HepG2 (cell line): ENCODE measurements at regions not wholly inside any gene's neighbourhood (a gene's known extent, or its start where the extent isn't known, plus 50 kb on each side); places are given as distances from the start of the nearest gene placed in this dataset.

Experiments
- ATAC-seq: fragments of 200-7000 bp; cut with Tn5 transposase; 3 replicates; pipeline ENCODE4 v1.9.1; 2020; ENCODE audit warnings: mild to moderate bottlenecking, moderate library complexity
- BruUV-seq: library from RNA; stranded (reverse); fragments of 400-500 nt; replicated peaks from 2 replicates; lab custom pipeline; 2021; lab: Mats Ljungman, UMichigan
- CTCF ChIA-PET: fragments of 300-600 bp; formaldehyde crosslinking; extraction: SDS; loops from one replicate; lab custom pipeline; 2021; ENCODE audit warnings: low total read pairs, inconsistent platforms, low intra/inter-chr PET ratio; lab: Yijun Ruan, JAX
- POLR2A ChIA-PET: fragments of 350-600 bp; sonication (Branson Sonifier 250); formaldehyde crosslinking; loops from one replicate; lab custom pipeline; 2020; ENCODE audit warnings: antibody characterized with exemption, inconsistent platforms; lab: Yijun Ruan, JAX
- DNase-seq: peaks from one replicate; pipeline ENCODE4 v3.0.0-alpha.2; 2015; ENCODE audit warnings: low spot score
- FAIRE-seq: peaks from 3 replicates; lab custom pipeline; 2011; peaks lifted over from hg19 to GRCh38; lab: Jason Lieb, UNC
- H2AFZ ChIP-seq: one replicate; pipeline ENCODE4 v1.6.1; 2011; ENCODE audit warnings: low read length, inconsistent platforms
- H3K27ac ChIP-seq: fragments of 300-600 bp; 3 replicates; pipeline ENCODE4 v1.8.0; 2011; ENCODE audit warnings: mixed run types, mild to moderate bottlenecking, mixed read lengths, low read length, inconsistent platforms; ENCODE audit not compliant: insufficient read depth; ENCODE audit errors: extremely low read length
- H3K27me3 ChIP-seq, 2 experiments: fragments of 200-600 bp in 1 of 2; 2 replicates in 1 of 2; 3 replicates in 1 of 2; pipeline versions ENCODE4 v1.6.0 to v1.8.0; 2011; ENCODE audit warnings: low read length in 2 of 2, mild to moderate bottlenecking in 2 of 2, moderate library complexity in 2 of 2, inconsistent platforms in 1 of 2; ENCODE audit not compliant: insufficient read depth in 2 of 2, control insufficient read depth in 1 of 2
- H3K36me3 ChIP-seq, 2 experiments: fragments of 200-600 bp in 1 of 2; replicated peaks in 1 of 2; 2 replicates in 1 of 2; 3 replicates in 1 of 2; pipeline versions ENCODE4 v1.5.1 to v1.8.0; 2011; ENCODE audit warnings: low read length in 2 of 2, inconsistent platforms in 1 of 2; ENCODE audit not compliant: insufficient read depth in 2 of 2, control insufficient read depth in 1 of 2
- H3K4me1 ChIP-seq: 2 replicates; pipeline ENCODE4 v1.5.1; 2012; ENCODE audit warnings: low read length, inconsistent platforms; ENCODE audit not compliant: insufficient read depth
- H3K4me2 ChIP-seq: 2 replicates; pipeline ENCODE4 v1.6.0; 2011; ENCODE audit warnings: low read depth, low read length, inconsistent platforms
- H3K4me3 ChIP-seq, 3 experiments: fragments of 200-600 bp in 1 of 3; sonication (generic), shearing (Covaris generic) in 1 of 3; replicated peaks in 1 of 3; 2 replicates each; pipeline ENCODE4 v1.5.1; 2011 to 2016; ENCODE audit warnings: low read length in 3 of 3, inconsistent platforms in 2 of 3, low read depth in 2 of 3, mild to moderate bottlenecking in 2 of 3, control low read depth in 1 of 3, mixed read lengths in 1 of 3; ENCODE audit not compliant: insufficient read depth in 1 of 3
- H3K79me2 ChIP-seq: one replicate; pipeline ENCODE4 v1.6.1; 2011; ENCODE audit warnings: low read length, inconsistent platforms; ENCODE audit not compliant: insufficient read depth
- H3K9ac ChIP-seq: 2 replicates; pipeline ENCODE4 v1.6.0; 2011; ENCODE audit warnings: mild to moderate bottlenecking, low read depth, low read length, inconsistent platforms; ENCODE audit not compliant: insufficient read depth
- H3K9me3 ChIP-seq: 2 replicates; pipeline ENCODE4 v1.5.1; 2012; ENCODE audit warnings: mild to moderate bottlenecking, low read length
- H4K20me1 ChIP-seq: 2 replicates; pipeline ENCODE4 v1.6.0; 2011; ENCODE audit warnings: inconsistent platforms, mild to moderate bottlenecking, low read length, moderate library complexity; ENCODE audit not compliant: insufficient read depth
- HES4 ChIP-seq: sonication (generic); formaldehyde crosslinking; IDR thresholded peaks from 2 replicates; pipeline ENCODE4 v1.9.0; 2021; ENCODE audit warnings: mild to moderate bottlenecking, missing genetic modification reagents, borderline replicate concordance
- MAF1 ChIP-seq: sonication (generic); formaldehyde crosslinking; IDR thresholded peaks from 2 replicates; pipeline ENCODE4 v1.5.0; 2020; ENCODE audit warnings: missing genetic modification reagents, borderline replicate concordance
- NAIF1 ChIP-seq: sonication (generic); formaldehyde crosslinking; IDR thresholded peaks from 2 replicates; pipeline ENCODE4 v1.5.0; 2020; ENCODE audit warnings: mild to moderate bottlenecking, missing genetic modification reagents, borderline replicate concordance
- NFIB ChIP-seq: sonication (generic); formaldehyde crosslinking; IDR thresholded peaks from 2 replicates; pipeline ENCODE4 v1.9.0; 2021; ENCODE audit warnings: missing genetic modification reagents, mild to moderate bottlenecking, borderline replicate concordance
- RERE ChIP-seq: IDR thresholded peaks from 2 replicates; pipeline ENCODE4 v1.6.1; 2016; ENCODE audit warnings: low read depth, missing genetic modification reagents, missing compliant biosample characterization
- ZBTB7A ChIP-seq: sonication (generic); formaldehyde crosslinking; IDR thresholded peaks from 2 replicates; pipeline ENCODE4 v1.8.0; 2022; ENCODE audit warnings: mild to moderate bottlenecking, missing genetic modification reagents
- ZFP36L1 ChIP-seq: sonication (generic); formaldehyde crosslinking; IDR thresholded peaks from 2 replicates; pipeline ENCODE4 v1.8.0; 2022; ENCODE audit warnings: mild to moderate bottlenecking, missing genetic modification reagents, moderate library complexity
- ZNF605 ChIP-seq: sonication (generic); formaldehyde crosslinking; IDR thresholded peaks from 2 replicates; pipeline ENCODE4 v1.8.0; 2022; ENCODE audit warnings: mild to moderate bottlenecking, missing genetic modification reagents
- WGBS: methylation state at CpG from one replicate; pipeline ENCODE4 v1.1.6; 2017; ENCODE audit warnings: low lambda C conversion rate; 5-methylcytosine and 5-hydroxymethylcytosine counted together
- in situ Hi-C: cut with HindIII; loops from 2 replicates; pipeline ENCODE4 v1.10.0; 2017; ENCODE audit warnings: low pct_unique_long_range_greater_than_20kb; ENCODE audit not compliant: extremely low pct_ligation_motif_present
- intact Hi-C: fragments of 100-400 bp; cut with micrococcal nuclease; formaldehyde crosslinking; loops from one replicate; pipeline ENCODE4 v1.10.0; 2022; ENCODE audit not compliant: unreplicated experiment
- TF ChIP-seq, protein P1 (sequence below): sonication (generic); formaldehyde crosslinking; conservative IDR thresholded peaks from 2 replicates; pipeline ENCODE4 v1.8.0; 2022; ENCODE audit warnings: low read depth, missing genetic modification reagents
- TF ChIP-seq, protein P2 (sequence below): sonication (generic); formaldehyde crosslinking; IDR thresholded peaks from 2 replicates; pipeline ENCODE4 v1.4.0; 2020; ENCODE audit warnings: missing genetic modification reagents, mild to moderate bottlenecking, borderline replicate concordance

DNA sequence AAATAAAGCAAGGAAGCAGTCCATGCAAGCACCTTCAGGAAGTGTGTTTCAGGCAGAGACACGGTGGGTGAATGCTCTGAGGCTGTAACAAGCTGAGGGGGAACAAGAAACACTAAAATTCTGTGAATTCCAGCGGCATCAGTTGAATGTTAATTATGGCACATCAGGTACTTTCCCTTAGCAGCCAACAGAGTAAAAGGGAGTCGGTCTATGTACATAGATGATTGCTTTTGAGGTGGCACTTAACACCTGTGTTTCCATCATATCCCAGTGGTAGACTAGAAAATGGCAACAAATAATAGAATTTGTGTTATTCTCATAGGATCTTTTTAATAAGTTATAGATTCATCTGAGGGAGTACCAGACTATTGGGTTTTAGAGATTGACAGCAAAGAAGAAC lies 481.0 kb upstream of the KLF6 start (continued):
- no peak for TF ChIP-seq RERE
- TF ChIP-seq, protein P1, sequence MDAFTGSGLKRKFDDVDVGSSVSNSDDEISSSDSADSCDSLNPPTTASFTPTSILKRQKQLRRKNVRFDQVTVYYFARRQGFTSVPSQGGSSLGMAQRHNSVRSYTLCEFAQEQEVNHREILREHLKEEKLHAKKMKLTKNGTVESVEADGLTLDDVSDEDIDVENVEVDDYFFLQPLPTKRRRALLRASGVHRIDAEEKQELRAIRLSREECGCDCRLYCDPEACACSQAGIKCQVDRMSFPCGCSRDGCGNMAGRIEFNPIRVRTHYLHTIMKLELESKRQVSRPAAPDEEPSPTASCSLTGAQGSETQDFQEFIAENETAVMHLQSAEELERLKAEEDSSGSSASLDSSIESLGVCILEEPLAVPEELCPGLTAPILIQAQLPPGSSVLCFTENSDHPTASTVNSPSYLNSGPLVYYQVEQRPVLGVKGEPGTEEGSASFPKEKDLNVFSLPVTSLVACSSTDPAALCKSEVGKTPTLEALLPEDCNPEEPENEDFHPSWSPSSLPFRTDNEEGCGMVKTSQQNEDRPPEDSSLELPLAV = no peak

GRCh38 chr10:4264209-4264865 lies 479.3 kb upstream of the KLF6 start:
- WGBS = 19% methylated on average over 8 of the region's 8 CpGs
- no peak for TF ChIP-seq MAF1 (CRISPR knock-in tag)
- no peak for TF ChIP-seq NAIF1
- TF ChIP-seq, protein P2, sequence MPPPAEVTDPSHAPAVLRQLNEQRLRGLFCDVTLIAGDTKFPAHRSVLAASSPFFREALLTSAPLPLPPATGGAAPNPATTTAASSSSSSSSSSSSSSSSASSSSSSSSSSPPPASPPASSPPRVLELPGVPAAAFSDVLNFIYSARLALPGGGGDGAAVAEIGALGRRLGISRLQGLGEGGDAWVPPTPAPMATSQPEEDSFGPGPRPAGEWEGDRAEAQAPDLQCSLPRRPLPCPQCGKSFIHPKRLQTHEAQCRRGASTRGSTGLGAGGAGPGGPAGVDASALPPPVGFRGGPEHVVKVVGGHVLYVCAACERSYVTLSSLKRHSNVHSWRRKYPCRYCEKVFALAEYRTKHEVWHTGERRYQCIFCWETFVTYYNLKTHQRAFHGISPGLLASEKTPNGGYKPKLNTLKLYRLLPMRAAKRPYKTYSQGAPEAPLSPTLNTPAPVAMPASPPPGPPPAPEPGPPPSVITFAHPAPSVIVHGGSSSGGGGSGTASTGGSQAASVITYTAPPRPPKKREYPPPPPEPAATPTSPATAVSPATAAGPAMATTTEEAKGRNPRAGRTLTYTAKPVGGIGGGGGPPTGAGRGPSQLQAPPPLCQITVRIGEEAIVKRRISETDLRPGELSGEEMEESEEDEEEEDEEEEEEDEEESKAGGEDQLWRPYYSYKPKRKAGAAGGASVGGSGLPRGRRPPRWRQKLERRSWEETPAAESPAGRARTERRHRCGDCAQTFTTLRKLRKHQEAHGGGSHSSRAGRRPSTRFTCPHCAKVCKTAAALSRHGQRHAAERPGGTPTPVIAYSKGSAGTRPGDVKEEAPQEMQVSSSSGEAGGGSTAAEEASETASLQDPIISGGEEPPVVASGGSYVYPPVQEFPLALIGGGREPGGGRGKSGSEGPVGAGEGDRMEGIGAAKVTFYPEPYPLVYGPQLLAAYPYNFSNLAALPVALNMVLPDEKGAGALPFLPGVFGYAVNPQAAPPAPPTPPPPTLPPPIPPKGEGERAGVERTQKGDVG (CRISPR knock-in tag) = no peak
- no peak for TF ChIP-seq ZNF605 (CRISPR knock-in tag)
- TF ChIP-seq HES4 (CRISPR knock-in tag) = no peak
- no peak for TF ChIP-seq ZFP36L1 (CRISPR knock-in tag)
- no peak for TF ChIP-seq ZBTB7A (CRISPR knock-in tag)
- TF ChIP-seq NFIB (CRISPR knock-in tag) = no peak

More at GRCh38 chr10:4264209-4264865, 479.3 kb upstream of the KLF6 start:
- no peak overlapping the region for H3K4me3 ChIP-seq
- H3K4me1 ChIP-seq = no peaks in the 10 kb centered on the region
- H3K9ac ChIP-seq = no peak overlapping the region
- no peak overlapping the region for H3K4me2 ChIP-seq
- FAIRE-seq = no peak
- no peak overlapping the region for H2AFZ ChIP-seq
- H3K27me3 ChIP-seq = peaks cover 3 to 10% of the 10 kb centered on the region in 2 experiments; a peak in 2 of 5 replicates
- no peaks in the 10 kb centered on the region for H3K36me3 ChIP-seq
- POLR2A ChIA-PET = no interaction called here
- intact Hi-C loops = no loop called here
- H3K79me2 ChIP-seq = no peaks in the 10 kb centered on the region
- in situ Hi-C loops = no loop called here
- no peak overlapping the region for H3K27ac ChIP-seq
- no peaks in the 10 kb centered on the region for H4K20me1 ChIP-seq
- no peak for DNase-seq
- no peaks in the 10 kb centered on the region for H3K9me3 ChIP-seq
- no peak for ATAC-seq
- BruUV-seq = no TSS peak
- CTCF ChIA-PET = no interaction called here
